Gastrocnemius medialis (tissue), 4 donors: ENCODE measurements at regions not wholly inside any gene's neighbourhood (a gene's known extent, or its start where the extent isn't known, plus 50 kb on each side); places are given as distances from the start of the nearest gene placed in this dataset.

Experiments used
- ATAC-seq, 2 donors: fragments of 150-250 bp; one replicate each; pipeline ENCODE4 v1.9.1; 2016
- DNase-seq, 2 donors: peaks; one replicate each; pipeline ENCODE4 v3.0.0-alpha.2; 2019
- H3K27ac ChIP-seq, 4 donors: fragments of 200-600 bp; sonication (generic); 1 replicate in 1 of 4; 2 replicates in 3 of 4; pipeline ENCODE4 v1.5.1; 2016 to 2018; ENCODE audit warnings: mild to moderate bottlenecking in 2 of 4, moderate library complexity in 1 of 4
- H3K27me3 ChIP-seq, 3 donors: fragments of 200-600 bp; sonication (generic) in 2 of 3; 1 replicate in 1 of 3; 2 replicates in 2 of 3; pipeline versions ENCODE4 v1.5.1 to v1.6.0; 2016 to 2019; ENCODE audit warnings: mild to moderate bottlenecking in 1 of 3, moderate library complexity in 1 of 3
- H3K36me3 ChIP-seq, 2 donors: fragments of 200-600 bp; sonication (generic) in 1 of 2; one replicate each; pipeline ENCODE4 v1.5.1; 2017 to 2018
- H3K4me1 ChIP-seq, 2 donors: fragments of 200-600 bp; sonication (generic) in 1 of 2; one replicate each; pipeline ENCODE4 v1.5.1; 2016 to 2017; ENCODE audit warnings: mild to moderate bottlenecking in 2 of 2
- H3K4me3 ChIP-seq, 4 donors: fragments of 200-600 bp; sonication (generic) in 3 of 4; 1 replicate in 1 of 4; 2 replicates in 3 of 4; pipeline ENCODE4 v1.5.1; 2016 to 2019; ENCODE audit warnings: mild to moderate bottlenecking in 2 of 4
- H3K9me3 ChIP-seq, 3 donors: fragments of 200-600 bp; sonication (generic) in 2 of 3; 1 replicate in 1 of 3; 2 replicates in 2 of 3; pipeline ENCODE4 v1.5.1; 2016 to 2019
- POLR2A ChIP-seq, 2 donors: fragments of 450-650 bp; IDR thresholded peaks; one replicate each; pipeline ENCODE4 v1.6.1; 2017; ENCODE audit warnings: antibody characterized with exemption in 2 of 2, mild to moderate bottlenecking in 2 of 2, moderate library complexity in 2 of 2
- in situ Hi-C, 4 donors: fragments of 200-750 bp; cut with MboI; loops; one replicate each; pipeline versions ENCODE4 v1.15.0 to v1.8.0; 2017; ENCODE audit warnings: low sequenced_read_pairs in 4 of 4
- intact Hi-C: fragments of 100-400 bp; cut with DNase I; formaldehyde crosslinking; loops from one replicate; pipeline ENCODE4 v1.15.1; 2023; ENCODE audit warnings: low total_unique reads
- TF ChIP-seq, protein P1 (sequence below), 5 experiments: fragments of 450-650 bp in 3 of 5; fragments of 200-600 bp in 2 of 5; sonication (generic) in 2 of 5; IDR thresholded peaks in 4 of 5; conservative IDR thresholded peaks in 1 of 5; 1 replicate in 4 of 5; 2 replicates in 1 of 5; pipeline ENCODE4 v1.5.1; 2016 to 2019; ENCODE audit warnings: antibody characterized with exemption in 5 of 5, mild to moderate bottlenecking in 3 of 5, moderate library complexity in 3 of 5

DNA sequence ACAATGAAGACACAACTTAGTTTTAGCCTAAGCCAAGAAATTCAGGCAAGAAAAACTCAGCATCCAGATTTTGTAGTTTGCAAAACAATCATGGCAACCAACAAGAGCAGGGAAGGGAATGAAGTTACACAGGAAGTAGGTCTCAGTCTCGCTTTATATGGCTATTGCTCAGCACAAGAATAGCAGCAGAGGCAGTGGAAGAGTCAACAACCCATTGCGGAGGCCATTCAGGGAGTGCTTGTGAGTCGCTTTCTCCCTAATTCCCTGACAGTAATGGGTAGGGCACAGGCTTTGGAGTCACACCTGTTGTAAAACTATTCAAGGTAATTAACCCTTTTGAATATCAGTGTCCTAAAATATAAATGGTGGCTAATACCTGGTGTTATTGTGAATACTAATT lies 238.5 kb downstream of the HDGFL1 start:
- H3K36me3 ChIP-seq: no peaks in the 10 kb centered on the region
- ATAC-seq (no peak), DNase-seq (no peak)
- H3K4me3 ChIP-seq: no peak overlapping the region
- in situ Hi-C loops: no loop called here
- H3K9me3 ChIP-seq: no peaks in the 10 kb centered on the region
- TF ChIP-seq, protein P1, sequence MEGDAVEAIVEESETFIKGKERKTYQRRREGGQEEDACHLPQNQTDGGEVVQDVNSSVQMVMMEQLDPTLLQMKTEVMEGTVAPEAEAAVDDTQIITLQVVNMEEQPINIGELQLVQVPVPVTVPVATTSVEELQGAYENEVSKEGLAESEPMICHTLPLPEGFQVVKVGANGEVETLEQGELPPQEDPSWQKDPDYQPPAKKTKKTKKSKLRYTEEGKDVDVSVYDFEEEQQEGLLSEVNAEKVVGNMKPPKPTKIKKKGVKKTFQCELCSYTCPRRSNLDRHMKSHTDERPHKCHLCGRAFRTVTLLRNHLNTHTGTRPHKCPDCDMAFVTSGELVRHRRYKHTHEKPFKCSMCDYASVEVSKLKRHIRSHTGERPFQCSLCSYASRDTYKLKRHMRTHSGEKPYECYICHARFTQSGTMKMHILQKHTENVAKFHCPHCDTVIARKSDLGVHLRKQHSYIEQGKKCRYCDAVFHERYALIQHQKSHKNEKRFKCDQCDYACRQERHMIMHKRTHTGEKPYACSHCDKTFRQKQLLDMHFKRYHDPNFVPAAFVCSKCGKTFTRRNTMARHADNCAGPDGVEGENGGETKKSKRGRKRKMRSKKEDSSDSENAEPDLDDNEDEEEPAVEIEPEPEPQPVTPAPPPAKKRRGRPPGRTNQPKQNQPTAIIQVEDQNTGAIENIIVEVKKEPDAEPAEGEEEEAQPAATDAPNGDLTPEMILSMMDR (IDR thresholded peaks at IDR 0.05 in 4 of 5, conservative IDR thresholded peaks at IDR 0.05 in 1 of 5): no peak
- TF ChIP-seq POLR2A (IDR thresholded peaks at IDR 0.05): no peak
- intact Hi-C loops: no loop called here
- no peaks in the 10 kb centered on the region for H3K27me3 ChIP-seq
- no peak overlapping the region for H3K27ac ChIP-seq
- no peaks in the 10 kb centered on the region for H3K4me1 ChIP-seq

DNA sequence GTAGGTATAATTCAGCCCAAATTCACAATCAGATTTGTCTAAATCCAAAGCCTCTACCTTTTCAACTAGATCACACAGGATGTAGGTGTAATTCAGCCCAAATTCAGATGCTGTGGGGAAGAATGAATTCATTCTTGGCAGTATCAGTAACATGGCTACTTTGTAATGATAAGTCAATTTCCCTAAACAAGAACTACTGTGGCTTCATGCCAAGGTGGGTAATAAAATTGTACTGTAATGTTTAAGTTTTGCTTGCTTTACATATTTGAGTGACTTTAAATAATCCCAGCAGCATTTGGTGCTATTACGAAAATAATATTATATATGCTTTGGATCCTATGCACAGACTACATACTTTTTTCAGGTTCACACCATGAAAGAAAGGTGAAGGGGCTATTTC lies 239.1 kb downstream of the HDGFL1 start:
- Histone ChIP-seq H3K9me3 (no peaks in the 10 kb centered on the region), H3K27me3 (no peaks in the 10 kb centered on the region), H3K4me3 (no peak overlapping the region), H3K27ac (no peak overlapping the region), H3K36me3 (no peaks in the 10 kb centered on the region), H3K4me1 (no peaks in the 10 kb centered on the region)
- intact Hi-C loops (no loop called here), in situ Hi-C loops (no loop called here)
- no peak for TF ChIP-seq POLR2A (IDR thresholded peaks at IDR 0.05)
- TF ChIP-seq, protein P1 (IDR thresholded peaks at IDR 0.05 in 4 of 5, conservative IDR thresholded peaks at IDR 0.05 in 1 of 5): no peak
- ATAC-seq (no peak), DNase-seq (no peak)

DNA sequence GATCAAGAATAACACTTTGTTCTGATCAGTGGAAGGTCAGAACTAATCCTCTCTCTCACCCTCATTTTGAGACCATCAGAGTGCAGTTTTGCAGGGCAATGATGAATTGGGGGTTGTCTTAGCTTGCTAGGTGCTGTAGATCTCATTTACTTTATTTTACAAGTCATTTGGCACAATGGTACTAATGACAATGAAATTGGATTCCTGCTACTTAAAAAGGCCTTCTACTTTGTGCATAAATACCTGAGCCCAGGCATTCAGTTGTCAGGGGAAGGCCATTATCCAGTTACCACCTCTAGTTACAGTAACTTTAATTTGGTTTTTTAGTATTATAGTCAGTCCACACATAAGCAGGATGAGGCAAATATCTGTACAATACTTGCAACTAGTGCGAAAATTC lies 240.0 kb downstream of the HDGFL1 start:
- intact Hi-C loops: no loop called here

DNA sequence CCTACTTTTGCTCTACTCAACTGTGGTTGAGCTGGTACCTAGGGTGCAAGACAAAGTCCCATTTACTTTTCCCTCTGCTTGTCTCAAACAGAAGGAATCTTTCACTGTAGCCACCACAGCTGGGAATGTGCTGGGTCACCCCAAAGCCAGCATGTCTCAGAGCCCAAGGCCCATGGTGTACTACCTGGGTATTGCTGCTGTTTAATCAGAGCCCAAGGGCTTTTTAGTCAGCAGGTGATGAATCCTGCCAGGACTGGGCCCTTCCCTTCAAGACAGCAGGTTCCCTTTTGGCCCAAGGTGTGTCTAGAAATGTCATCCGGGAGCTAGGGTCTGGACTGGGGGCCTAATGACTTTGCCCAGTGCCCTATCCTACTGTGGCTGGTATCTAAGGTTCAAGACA lies 249.8 kb downstream of the HDGFL1 start:
- no peaks in the 10 kb centered on the region for H3K4me1 ChIP-seq
- no peak for ATAC-seq
- intact Hi-C loops (no loop called here), in situ Hi-C loops (no loop called here)
- no peaks in the 10 kb centered on the region for H3K9me3 ChIP-seq
- no peak overlapping the region for H3K4me3 ChIP-seq
- TF ChIP-seq, protein P1 (IDR thresholded peaks at IDR 0.05 in 4 of 5, conservative IDR thresholded peaks at IDR 0.05 in 1 of 5): no peak
- no peak for TF ChIP-seq POLR2A (IDR thresholded peaks at IDR 0.05)
- no peak for DNase-seq
- H3K27me3 ChIP-seq: no peaks in the 10 kb centered on the region
- no peak overlapping the region for H3K27ac ChIP-seq
- H3K36me3 ChIP-seq: no peaks in the 10 kb centered on the region

More for the DNA sequence above, 240.0 kb downstream of the HDGFL1 start:
- H3K27ac ChIP-seq: no peak overlapping the region
- H3K27me3 ChIP-seq: no peaks in the 10 kb centered on the region
- no peak for ATAC-seq
- TF ChIP-seq POLR2A (IDR thresholded peaks at IDR 0.05): no peak
- TF ChIP-seq, protein P1 (IDR thresholded peaks at IDR 0.05 in 4 of 5, conservative IDR thresholded peaks at IDR 0.05 in 1 of 5): no peak
- in situ Hi-C loops: no loop called here
- H3K9me3 ChIP-seq: no peaks in the 10 kb centered on the region
- H3K4me1 ChIP-seq: no peaks in the 10 kb centered on the region
- no peaks in the 10 kb centered on the region for H3K36me3 ChIP-seq
- H3K4me3 ChIP-seq: no peak overlapping the region
- DNase-seq: no peak

DNA sequence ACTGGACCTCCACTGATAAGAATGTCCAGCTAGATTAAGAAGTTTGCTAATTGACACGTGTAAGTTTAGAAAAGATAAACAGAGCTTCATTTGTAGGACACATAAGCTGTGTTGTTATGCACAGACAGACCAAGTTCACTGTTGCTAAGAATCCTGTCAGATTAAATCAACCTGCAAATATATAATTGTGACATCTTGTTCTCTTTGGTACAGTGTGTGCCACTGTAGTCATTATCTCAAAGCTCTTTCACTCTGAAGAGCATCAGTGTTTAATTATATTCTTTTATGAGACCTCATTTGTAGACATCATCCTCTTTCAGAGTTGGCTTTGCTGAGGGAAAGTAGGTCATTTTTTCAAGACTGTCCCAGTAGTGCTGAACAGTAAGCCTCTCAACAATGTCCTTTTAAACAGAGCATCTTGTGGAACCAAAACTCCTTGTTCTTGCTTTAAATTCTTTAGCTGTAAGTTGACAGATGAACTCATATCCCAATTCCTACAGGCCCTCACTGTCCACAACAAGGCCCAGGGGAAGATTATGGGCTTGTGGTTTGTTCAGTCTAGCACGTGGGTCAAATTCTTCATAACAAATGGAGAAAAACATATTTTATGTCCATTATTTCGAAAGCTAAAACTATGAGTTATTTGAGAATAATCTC lies 252.4 kb downstream of the HDGFL1 start:
- H3K36me3 ChIP-seq: no peaks in the 10 kb centered on the region
- no peak for ATAC-seq
- no peak overlapping the region for H3K27ac ChIP-seq
- H3K4me1 ChIP-seq: no peaks in the 10 kb centered on the region
- no peak for DNase-seq
- in situ Hi-C loops: no loop called here
- TF ChIP-seq, protein P1 (IDR thresholded peaks at IDR 0.05 in 4 of 5, conservative IDR thresholded peaks at IDR 0.05 in 1 of 5): no peak
- TF ChIP-seq POLR2A (IDR thresholded peaks at IDR 0.05): no peak
- H3K9me3 ChIP-seq: no peaks in the 10 kb centered on the region
- H3K27me3 ChIP-seq: no peaks in the 10 kb centered on the region
- no peak overlapping the region for H3K4me3 ChIP-seq
- intact Hi-C loops: no loop called here
